Upper lobe of left lung (tissue), 4 donors: ENCODE measurements at regions not wholly inside any gene's neighbourhood (a gene's known extent, or its start where the extent isn't known, plus 50 kb on each side); places are given as distances from the start of the nearest gene placed in this dataset.

Experiments
- CTCF ChIP-seq, 6 experiments: fragments of 450-650 bp in 4 of 6; fragments of 200-600 bp in 2 of 6; sonication (generic) in 2 of 6; IDR thresholded peaks; one replicate each; pipeline ENCODE4 v1.5.1; 2016 to 2019; ENCODE audit warnings: antibody characterized with exemption in 6 of 6
- POLR2A ChIP-seq, 4 donors: fragments of 450-650 bp; IDR thresholded peaks; one replicate each; pipeline ENCODE4 v1.5.1; 2016 to 2017; ENCODE audit warnings: antibody characterized with exemption in 4 of 4, mild to moderate bottlenecking in 2 of 4
- POLR2AphosphoS5 ChIP-seq, 2 donors: sonication (generic); formaldehyde crosslinking; IDR thresholded peaks; one replicate each; pipeline ENCODE4 v1.5.1; 2017; ENCODE audit warnings: antibody characterized with exemption in 2 of 2

GRCh38 chr11:70776914-70777532 is 378.7 kb downstream of the CTTN start:
- TF ChIP-seq CTCF (IDR thresholded peaks at IDR 0.05) (no peak), POLR2A (IDR thresholded peaks at IDR 0.05) (no peak), POLR2AphosphoS5 (IDR thresholded peaks at IDR 0.05) (no peak)
